Cardiac fibroblast (primary cell): ENCODE measurements at regions not wholly inside any gene's neighbourhood (a gene's known extent, or its start where the extent isn't known, plus 50 kb on each side); places are given as distances from the start of the nearest gene placed in this dataset.

Experiments used
- DNase-seq, 2 donors: peaks; one replicate each; pipeline versions ENCODE4 v3.0.0 to v3.0.0-alpha.2; 2010; ENCODE audit warnings: low read depth in 2 of 2
- H3K4me3 ChIP-seq, 2 donors: replicated peaks in 1 of 2; 1 replicate in 1 of 2; 2 replicates in 1 of 2; pipeline ENCODE4 v1.5.1; 2011; ENCODE audit warnings: low read depth in 2 of 2, low read length in 2 of 2, mild to moderate bottlenecking in 2 of 2, moderate library complexity in 1 of 2
- TF ChIP-seq, protein P1 (sequence below): IDR thresholded peaks from one replicate; pipeline ENCODE4 v1.5.1; 2011; ENCODE audit warnings: low read depth, mild to moderate bottlenecking, low read length, inconsistent platforms

GRCh38 chr17:412211-413015 is 59.8 kb upstream of the RPH3AL start:
- no peak overlapping the region for H3K4me3 ChIP-seq
- DNase-seq: peak; percentile 77 to 78
- TF ChIP-seq, protein P1, sequence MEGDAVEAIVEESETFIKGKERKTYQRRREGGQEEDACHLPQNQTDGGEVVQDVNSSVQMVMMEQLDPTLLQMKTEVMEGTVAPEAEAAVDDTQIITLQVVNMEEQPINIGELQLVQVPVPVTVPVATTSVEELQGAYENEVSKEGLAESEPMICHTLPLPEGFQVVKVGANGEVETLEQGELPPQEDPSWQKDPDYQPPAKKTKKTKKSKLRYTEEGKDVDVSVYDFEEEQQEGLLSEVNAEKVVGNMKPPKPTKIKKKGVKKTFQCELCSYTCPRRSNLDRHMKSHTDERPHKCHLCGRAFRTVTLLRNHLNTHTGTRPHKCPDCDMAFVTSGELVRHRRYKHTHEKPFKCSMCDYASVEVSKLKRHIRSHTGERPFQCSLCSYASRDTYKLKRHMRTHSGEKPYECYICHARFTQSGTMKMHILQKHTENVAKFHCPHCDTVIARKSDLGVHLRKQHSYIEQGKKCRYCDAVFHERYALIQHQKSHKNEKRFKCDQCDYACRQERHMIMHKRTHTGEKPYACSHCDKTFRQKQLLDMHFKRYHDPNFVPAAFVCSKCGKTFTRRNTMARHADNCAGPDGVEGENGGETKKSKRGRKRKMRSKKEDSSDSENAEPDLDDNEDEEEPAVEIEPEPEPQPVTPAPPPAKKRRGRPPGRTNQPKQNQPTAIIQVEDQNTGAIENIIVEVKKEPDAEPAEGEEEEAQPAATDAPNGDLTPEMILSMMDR: peak; percentile 82

GRCh38 chr17:411421-412120 is 59.0 kb upstream of the RPH3AL start:
- DNase-seq: no peak
- TF ChIP-seq, protein P1: no peak
- H3K4me3 ChIP-seq: no peak overlapping the region

GRCh38 chr17:410543-411401 is 58.2 kb upstream of the RPH3AL start:
- TF ChIP-seq, protein P1: no peak
- peak; percentile 11 to 21 for DNase-seq
- H3K4me3 ChIP-seq: peak overlapping the region; percentile 69 to 87

DNA sequence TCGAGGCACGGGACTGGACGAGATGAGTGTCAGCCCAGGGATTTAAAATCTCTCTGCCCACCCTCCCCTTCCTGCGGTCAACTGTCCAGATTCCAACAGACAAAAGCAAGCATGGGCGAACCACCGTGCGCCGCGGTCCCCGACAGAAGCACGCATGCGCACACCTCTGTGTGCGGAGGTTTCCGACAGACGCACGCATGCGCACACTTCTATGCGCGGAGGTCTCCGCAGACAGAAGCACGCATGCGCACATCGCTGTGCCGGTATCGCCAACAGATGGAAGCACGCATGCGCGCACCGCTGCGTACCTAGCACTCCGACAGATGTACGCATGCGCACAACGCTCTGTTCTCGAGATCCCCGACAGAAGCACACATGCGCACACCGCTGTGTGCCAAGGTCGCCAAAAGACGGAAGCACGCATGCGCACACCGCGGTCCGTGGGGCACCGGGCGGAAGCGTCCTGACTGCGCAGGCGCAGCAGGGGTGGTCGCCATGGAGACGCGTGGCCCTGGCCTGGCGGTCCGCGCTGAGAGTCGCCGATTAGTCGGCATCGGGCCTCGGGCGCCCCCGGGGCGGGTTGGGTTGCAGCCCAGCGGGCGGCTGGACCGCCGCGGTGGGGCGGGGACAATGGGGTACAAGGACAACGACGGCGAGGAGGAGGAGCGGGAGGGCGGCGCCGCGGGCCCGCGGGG is 57.4 kb upstream of the RPH3AL start:
- TF ChIP-seq, protein P1: no peak
- peak; percentile 99 for DNase-seq
- H3K4me3 ChIP-seq: peak overlapping the region; percentile 69 to 87

DNA sequence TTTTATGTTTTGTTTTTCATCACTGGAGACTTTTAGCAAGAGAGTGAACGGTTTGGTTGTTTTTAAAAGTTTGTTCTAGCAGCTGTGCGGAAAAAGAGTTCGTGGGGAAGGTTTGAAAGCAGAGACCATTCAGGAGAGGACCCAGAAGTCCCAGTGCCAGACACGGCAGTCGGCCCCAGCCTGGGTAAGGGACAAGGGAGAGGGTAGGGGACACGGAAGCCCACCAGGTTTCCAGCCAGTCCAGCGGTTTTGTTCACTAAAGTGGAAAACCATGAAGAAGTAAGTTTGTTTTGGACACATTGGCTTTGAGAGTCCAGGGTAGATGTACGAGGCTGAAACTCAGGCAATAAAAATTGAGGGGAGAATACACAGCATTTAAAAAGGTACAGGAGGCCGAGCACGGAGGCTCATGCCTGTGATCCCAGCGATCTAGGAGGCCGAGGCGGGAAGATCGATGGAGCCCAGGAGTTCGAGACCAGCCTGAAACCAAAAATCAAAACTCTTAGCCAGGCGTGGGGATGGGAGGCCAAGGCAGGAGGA is 56.8 kb upstream of the RPH3AL start:
- no peak for DNase-seq
- H3K4me3 ChIP-seq: peak overlapping the region; percentile 37 to 51

More for the DNA sequence above, 56.8 kb upstream of the RPH3AL start:
- TF ChIP-seq, protein P1: no peak
